ENCODE measurements at regions not wholly inside any gene's neighbourhood (a gene's known extent, or its start where the extent isn't known, plus 50 kb on each side); places are given as distances from the start of the nearest gene placed in this dataset.
"Not testable (repeated sequence)": the region's sequence is repeated elsewhere in the genome, so short reads cannot be mapped to it uniquely, and the experiment has no call there.

DNA sequence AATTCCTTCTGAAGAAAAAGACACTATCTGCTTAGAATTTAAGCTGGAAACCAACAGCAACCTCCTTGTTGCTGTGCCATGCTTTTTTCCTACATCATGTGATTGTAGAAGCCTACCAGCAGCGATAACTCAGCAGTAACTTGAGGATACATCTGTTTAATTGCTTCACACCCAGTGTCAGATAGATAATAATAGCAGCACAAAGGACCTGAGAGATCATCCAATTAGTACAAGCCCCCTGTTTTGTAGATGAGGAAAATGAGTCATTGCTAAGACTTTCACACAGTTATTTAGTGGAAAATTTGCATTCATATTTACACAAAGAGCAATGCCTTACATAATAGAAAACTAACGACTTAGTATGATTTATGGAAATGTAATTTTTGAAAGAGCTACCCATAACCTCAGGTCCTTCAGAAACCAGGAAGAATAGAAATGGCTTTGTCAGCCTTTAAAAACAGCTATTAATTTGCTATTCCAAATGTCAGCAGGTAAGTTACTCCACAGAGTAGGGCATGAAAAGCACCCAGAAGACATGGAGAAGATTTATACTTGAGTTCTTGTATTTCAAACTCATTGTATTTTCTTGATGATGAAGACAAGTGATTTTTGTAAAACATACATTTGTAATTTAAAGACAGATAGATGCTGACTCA lies 93.7 kb upstream of the SGCG start:
- no peak for DNase-seq (ENCODE audit: low spot score)

DNA sequence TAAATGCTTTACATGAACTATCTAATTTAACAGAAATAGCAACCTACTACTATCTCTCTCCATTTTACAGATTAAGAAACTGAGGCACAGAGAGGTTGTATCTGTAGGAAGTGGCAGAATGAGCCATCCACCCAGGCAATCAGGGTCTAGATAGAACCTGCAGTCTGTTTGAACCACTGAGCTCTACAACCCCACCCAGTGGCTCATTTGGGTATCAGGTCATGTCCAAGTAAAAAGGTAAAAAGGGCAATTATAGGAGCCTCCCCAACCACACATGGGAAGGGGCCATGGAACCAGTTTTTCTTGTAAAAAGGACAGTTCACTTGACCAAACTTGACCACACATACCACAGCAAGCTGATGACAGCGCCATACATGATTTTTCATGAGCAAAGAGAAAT lies 92.9 kb upstream of the SGCG start:
- no peak for DNase-seq (ENCODE audit: low spot score)

DNA sequence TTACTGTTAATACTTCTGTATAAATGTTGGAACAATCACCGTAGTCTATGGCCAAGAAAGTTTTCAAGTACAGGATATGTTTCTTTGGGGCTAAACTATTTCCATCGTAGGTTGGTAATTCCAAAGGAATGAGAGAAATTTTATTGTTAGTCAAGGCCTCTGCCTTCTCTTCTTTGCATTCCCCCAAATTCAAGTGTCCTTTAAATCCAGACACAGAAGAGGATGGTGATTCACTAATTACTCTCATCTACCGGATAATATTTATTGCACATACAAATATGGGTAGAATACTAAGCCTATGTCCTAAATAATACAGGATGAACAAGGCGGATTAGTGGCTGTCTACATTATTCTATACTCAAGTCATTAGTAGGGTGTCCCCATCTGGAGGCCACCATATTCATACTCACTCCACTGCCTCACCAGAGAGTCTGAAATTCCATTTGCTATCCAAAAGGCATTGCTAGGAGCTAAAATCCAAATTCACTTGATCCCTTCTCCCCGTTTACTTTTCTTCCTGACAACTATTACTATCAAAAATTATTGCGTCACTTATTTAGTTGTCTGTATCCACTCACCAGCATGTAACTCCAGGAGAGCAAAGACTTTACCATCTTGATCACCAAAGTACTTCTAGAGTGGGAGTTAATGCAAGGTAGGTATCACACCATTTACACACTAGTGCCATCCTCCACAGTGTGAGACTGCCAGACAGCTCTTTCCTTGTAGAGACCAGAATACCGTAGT lies 82.4 kb upstream of the SGCG start:
- no peak for DNase-seq (ENCODE audit: low spot score)

DNA sequence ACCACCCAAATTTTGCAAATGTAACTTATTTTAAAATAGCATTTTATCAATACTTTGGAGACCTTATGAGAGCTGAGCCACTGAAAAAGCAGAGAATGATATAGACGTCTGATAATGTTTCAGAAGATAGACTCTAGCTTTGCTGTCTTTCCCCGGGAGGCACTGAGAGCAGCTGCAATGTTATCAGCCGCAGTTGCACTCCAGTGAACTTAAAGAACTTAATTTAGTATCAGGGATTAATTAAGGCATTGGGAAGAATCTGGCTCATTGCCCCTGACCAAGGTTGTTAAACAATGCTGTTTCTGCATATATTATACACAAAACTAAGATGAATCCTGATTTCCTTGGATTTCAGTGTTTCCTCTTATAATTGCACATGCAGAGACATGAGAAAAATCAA lies 75.7 kb upstream of the SGCG start:
- DNase-seq (ENCODE audit: low spot score) = no peak

DNA sequence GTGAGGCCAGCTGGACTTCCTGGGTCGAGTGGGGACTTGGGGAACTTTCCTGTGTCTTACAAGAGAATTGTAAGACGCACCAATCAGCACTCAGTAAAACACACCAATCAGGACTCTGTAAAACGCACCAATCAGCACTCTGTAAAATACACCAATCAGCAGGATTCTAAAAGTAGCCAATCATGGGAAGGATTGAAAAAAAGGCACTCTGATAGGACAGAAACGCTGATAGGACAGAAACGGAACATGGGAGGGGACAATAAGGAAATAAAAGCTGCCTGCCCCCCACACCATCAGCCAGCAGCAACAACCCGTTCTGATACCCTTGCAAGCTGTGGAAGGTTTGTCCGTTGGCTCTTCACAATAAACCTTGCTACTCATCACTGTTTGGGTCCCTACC lies 73.1 kb upstream of the SGCG start:
- no peak for DNase-seq (ENCODE audit: low spot score)

DNA sequence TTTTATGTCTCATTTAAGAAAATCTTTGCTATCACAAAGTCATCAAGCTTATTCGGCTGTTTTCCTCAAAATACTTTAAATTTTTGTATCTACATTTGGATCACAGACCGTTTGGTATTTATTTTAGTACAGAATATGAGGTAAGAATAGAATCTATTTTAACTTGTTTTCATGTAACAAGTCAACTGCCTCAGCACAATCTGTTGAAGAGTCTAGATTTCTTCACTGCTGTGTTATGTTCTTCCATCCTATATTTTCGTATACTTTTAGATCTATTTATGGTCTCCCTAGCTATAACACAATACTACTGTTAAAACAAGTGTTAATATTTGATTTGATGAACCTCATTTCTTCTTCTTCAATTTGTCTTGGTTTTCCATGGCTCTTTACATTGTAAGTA lies 61.6 kb upstream of the SGCG start:
- DNase-seq (ENCODE audit: low spot score) = no peak

DNA sequence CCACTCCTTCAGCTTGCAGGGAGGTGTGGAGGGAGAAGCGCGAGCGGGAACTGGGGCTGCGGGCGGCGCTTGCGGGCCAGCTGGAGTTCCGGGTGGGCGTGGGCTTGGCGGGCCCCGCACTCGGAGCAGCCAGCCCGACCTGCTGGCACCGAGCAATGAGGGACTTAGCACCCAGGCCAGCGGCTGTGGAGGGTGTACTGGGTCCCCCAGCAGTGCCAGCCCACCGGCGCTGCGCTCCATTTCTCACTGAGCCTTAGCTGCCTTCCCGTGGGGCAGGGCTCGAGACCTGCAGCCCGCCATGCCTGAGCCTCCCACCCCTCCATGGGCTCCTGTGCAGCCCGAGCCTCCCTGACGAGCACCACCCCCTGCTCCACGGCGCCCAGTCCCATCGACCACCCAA lies 53.2 kb upstream of the SGCG start:
- DNase-seq (ENCODE audit: low spot score) = not testable (repeated sequence)

DNA sequence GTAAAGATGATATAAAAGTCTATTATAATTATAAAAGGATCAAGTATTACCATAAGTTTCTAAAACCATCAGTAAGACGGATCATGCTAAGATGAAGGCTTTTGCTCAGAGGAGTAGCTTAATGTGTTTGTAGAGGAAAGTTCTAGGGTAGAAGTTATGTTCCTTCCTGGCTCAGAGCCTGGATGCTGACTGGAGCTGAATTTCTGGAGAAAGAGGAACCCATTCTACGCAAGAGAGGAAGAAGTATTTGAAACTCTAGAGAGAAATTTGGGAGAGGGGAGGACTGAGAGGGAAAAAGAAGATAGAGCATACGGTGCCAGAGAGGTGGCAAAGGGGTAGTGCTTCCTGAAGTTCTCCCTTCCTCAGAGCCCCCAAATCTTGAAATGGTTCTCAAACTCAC lies 51.4 kb upstream of the SGCG start:
- DNase-seq (ENCODE audit: low spot score) = peak; percentile 27

All from Ammon's horn (tissue), 1 donor.